DMS79 treated with DMSO at 0.1 percent for 48 hours (cell line): ENCODE measurements at regions not wholly inside any gene's neighbourhood (a gene's known extent, or its start where the extent isn't known, plus 50 kb on each side); places are given as distances from the start of the nearest gene placed in this dataset.

Experiments
- DNase-seq: peaks from one replicate; lab custom pipeline; 2025; lab: John Stamatoyannopoulos, UW

GRCh38 chr20:58111310-58112016, 117.0 kb downstream of the ANKRD60 start:
- DNase-seq: no peak

DNA sequence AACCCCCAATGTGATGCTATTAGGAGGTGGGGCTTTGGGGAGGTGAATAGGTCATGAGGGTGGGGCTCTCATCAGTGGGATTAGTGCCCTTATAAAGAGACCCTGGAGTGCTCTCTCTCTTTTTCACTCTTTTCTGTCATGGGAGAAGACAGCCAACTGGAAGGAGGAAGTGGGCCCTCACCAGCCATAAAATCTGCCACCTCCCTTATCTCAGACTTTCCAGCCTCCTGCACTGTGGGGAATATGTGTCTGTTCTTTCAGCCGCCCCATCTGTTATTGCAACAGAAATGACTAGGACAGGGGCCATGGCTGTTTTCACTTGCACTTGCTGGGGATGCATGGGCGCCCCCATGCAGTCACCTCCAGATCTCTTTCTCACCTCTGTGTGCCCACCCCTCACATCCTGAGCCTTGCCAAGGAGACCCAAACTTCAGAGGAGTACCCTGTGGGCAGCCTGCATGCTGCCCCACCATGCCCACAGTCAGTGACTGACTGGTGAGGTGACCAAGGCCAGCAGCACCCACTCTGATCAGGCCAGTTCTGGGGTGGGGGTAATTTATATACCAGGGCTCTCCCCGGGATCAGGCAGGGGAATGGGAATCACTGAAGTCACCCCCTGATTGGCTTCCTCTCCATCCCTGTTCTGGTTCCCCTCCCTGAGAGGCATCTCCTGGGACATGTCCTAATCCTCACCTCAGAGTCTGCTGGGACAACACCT, 118.4 kb downstream of the ANKRD60 start:
- DNase-seq: no peak

- DNase-seq: no peak
Observed at GRCh38 chr20:58109126-58109880, 119.2 kb downstream of the ANKRD60 start.

DNA sequence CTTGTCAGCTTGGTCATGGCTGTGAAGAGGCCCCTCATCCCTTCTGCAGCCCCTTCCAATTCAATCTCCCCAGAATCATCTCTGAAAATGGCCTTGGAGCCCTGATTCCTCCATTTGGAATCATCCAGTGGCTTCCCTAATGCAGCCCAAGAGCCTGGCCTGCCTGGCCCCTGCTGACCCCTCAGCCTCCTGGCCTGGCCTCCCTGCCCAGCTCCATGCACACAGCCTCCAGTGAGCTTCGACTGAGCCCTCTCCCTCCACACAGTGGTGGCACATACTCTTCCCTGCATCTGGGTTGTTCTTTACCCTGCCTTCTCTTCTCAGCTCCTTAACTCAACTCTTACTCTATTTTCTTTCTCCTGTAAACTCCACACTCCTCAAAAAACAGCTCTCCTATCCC, 120.9 kb downstream of the ANKRD60 start:
- no peak for DNase-seq

- no peak for DNase-seq
Observed at GRCh38 chr20:58106143-58106750, 122.2 kb downstream of the ANKRD60 start.

DNA sequence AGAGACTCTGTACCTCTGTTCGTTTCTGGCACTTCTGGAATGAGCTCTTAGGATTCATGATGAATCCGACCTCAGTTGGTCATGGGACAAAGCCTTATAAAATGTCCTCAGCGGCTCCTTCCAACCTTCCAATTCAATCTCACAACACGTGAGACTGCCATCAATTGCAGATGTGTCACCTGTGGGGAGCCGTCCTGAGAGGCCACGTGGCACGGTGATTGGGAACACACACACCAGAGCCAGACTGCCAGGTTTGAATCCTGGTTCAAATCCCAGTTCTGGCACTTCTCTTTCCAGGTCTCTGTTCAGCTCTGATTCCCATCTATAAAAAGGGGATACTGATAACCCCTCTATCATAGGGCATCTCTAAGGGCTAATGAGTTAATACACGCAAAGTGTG, 124.5 kb downstream of the ANKRD60 start:
- DNase-seq: no peak

- DNase-seq: no peak
Observed at GRCh38 chr20:58103517-58103904, 124.9 kb downstream of the ANKRD60 start.

DNA sequence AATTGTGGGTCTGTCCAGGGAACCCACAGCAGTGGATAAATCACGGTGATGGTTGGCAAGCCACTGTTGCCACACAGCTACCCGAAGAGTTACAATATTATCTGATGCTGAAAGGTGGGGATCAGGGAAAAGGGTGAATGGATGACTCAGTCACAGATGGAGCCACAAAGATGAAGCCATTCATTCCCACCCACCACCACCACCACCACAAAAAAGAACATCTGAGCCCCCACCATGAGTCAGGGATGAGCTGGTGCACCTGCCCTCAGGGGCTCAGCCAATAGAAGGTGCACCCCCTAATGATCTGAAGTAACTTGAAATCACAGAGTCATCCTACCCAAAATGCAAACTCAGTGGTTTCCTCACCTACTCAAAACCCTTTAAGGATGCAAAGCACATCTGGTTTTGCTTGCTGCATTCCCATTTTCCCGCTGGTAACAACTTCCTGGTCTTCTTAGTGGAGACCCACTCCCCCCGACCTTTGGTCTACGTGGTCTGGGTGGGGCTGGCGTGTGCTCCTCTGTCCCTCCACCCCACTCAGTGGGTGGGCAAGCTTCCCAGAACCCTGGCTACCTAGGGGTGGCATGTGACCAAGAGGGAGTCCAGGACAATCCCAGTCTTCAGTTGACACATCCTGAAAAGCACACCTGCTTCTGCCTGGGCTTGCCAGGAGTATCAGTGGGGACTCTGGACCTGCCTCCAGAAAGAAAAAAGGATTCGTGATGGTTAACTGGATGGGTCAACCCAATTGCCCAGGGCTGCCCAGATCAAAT, 125.5 kb downstream of the ANKRD60 start:
- no peak for DNase-seq

DNA sequence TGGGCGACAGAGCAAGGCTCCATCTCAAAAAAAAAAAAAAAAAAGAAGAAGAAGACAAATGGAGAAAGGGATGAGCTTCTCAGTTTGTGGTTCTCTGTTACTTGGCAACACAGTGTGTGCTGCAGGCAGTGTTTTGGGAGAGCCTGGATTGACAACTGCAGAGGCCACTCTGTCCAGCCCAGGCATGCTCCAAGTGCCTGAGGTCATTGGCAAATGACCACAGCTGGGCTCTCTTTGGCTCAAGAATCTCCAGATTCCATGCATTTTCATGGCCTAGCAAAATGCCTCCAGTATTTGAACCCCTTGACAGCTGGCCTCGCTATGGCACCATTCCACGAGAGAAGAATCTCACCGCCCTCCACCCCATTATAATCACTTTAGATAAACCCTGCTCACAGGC, 126.2 kb downstream of the ANKRD60 start:
- no peak for DNase-seq

DNA sequence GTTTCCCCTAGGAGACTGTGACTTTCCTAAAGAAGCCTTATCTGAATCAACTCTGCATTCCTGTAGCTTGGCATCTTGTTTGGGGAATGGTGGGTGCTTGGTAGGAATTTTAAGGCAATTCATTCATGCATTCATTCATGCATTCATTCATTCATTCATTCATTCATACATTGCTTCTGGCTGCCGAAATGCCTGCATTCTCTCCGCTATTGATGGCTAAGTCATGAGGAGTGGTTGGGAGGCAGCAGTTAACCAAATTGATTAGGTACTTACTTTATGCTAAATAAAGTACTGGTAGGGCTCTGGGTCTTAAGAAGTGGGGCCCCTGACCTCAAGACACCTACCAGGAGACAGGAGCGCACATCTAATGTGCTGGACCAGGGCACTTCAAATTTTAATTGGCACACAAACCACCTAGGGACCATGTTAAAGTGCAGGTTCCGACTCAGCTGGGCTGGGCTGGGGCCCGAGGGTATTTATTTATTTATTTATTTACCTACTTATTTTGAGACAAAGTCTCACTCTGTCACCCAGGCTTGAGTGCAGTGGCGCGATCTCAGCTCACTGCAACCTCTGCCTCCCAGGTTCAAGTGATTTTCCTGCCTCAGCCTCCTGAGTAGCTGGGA, 127.6 kb downstream of the ANKRD60 start:
- no peak for DNase-seq

DNA sequence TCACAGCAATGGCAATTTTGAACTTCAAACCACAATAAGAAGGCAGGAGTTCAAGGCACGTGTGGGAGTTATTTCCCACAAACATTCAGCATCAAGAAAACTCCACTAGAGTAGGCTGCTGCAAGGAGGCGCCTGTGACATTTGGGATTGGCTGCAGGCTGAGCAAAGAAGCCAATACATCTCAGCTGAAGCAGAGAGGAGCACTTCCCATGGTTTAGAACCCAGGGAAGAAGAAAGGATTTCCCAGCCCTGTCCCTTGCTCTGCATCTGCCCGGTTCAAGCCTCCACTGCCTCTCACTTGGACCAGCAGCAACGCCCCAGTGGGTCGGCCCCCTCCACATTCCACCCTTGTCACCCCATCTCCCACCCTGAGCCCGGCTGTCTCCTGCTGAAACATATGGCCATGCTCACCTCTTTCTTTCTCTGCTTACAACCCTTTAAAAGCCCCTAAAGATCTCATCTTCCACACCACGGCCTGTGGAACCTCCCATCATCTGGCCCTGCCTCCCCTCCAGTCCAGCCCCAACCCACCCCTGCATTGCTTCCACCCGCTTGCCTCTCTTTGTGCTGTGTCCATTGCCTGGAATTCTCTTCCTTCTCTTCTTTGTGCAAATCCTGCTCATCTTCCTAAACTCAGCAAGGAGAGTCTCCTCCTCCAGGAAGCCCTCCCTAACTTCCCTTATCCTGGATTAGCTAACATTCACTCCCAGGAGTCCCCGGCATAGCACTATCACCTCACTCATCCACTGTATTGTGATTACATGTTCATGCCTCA, 128.3 kb downstream of the ANKRD60 start:
- DNase-seq: no peak

DNA sequence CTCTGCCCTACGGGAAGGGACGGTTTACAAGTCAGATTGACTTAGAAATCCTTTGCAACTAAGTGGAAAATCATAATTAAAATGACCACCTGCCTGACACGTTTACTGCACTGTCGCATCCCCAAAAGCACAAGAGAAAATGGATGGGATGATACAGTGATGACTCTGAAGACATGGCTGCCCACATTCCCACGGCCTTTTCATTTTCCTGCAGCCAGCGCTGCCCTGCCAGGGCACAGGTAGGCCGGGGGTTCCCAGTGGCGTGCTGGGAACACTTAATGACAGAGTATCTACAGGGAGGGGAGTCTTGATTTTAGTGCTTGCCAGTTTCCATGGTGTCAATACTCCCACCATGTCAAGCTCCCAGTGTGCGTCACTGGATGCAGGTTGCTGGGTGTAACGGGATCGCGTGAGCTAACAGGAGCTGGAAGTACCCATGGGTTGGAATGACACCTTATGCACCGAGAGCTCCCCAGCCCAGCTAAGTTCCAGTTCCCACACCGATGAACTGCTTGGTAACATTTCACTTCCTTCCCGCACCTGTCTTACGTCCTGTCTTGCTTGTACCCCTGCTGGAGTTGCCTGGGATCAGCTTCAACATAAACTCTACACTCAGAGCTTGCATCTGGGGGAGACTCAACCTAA, 129.0 kb downstream of the ANKRD60 start:
- DNase-seq: no peak

DNA sequence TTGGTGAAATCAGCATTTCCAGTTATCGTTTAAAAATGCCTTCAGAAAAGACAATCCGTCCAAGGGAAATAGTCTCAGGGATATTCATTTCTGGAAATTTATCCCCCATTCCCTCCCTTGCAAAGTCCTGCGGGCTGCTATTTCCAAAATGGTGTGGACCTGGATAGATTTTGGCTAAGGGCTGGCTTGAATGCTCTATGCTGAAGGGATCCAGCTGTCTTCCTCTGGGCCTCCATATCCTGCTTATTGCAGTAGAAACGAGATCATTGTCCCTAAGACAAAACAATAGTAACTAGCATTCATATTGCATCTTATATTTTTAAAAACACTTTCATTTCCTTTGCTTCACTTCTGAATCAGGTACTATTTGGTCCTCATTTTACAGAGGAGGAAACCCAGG, 129.9 kb downstream of the ANKRD60 start:
- DNase-seq: no peak

GRCh38 chr20:58097943-58098342, 130.5 kb downstream of the ANKRD60 start:
- DNase-seq: no peak

DNA sequence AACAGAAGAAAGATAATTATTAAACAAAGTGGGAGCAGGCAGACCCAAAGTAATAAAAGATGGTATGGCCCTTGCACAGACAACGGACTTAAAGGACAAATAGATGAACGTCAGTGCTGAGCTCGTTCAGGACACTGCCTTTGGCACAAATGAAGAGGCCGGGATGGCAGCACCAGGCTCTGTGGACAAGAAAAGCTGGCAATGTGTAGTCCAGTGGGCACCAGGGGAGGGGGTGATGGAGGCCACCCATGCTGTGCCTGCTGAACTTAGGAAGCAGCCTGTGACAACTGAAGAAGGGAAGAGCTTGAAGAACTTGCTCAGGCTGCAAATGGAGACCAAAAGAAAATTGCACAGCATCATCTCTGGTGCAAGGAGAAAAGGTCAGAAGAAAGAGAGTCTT, 131.0 kb downstream of the ANKRD60 start:
- DNase-seq: no peak

- DNase-seq: no peak
Observed at GRCh38 chr20:58096880-58097423, 131.5 kb downstream of the ANKRD60 start.

GRCh38 chr20:58094698-58095097, 133.8 kb downstream of the ANKRD60 start:
- DNase-seq: no peak

DNA sequence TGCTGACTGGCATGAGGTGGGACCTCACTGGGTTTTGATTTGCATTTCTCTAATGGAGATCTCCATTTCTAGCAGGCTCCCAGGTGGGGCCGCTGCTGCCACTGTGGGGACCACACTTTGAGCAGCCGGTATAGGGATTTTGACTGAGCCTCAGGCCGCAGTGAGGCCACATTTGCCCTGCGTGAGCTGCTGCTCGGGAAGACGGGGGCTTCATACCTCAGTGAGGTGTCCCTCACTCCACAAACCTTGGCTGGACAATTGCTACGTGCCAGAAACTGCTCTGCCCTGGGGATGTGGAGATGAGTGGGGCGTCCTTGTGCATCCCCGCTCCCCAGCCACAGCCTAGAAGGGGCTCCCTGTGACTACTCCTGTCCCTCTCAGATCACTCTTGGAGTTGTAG, 134.3 kb downstream of the ANKRD60 start:
- no peak for DNase-seq

- DNase-seq: no peak
Observed at GRCh38 chr20:58092871-58093270, 135.6 kb downstream of the ANKRD60 start.

- no peak for DNase-seq
Observed at GRCh38 chr20:58092353-58092752, 136.1 kb downstream of the ANKRD60 start.
